Posterior vena cava (tissue), 2 donors: ENCODE measurements at regions not wholly inside any gene's neighbourhood (a gene's known extent, or its start where the extent isn't known, plus 50 kb on each side); places are given as distances from the start of the nearest gene placed in this dataset.
A peak's percentile ranks its signal among the peaks of the same experiment; 100 is the strongest.

Experiments used
- DNase-seq: peaks from one replicate; pipeline ENCODE4 v3.0.0-alpha.2; 2020; ENCODE audit warnings: low spot score
- intact Hi-C, 2 donors: fragments of 100-400 bp; cut with DNase I; formaldehyde crosslinking; loops; one replicate each; pipeline versions ENCODE4 v1.14.1 to v1.14.2; 2022 to 2023
- donor health status: DM: yes; HTN: yes; CAD: no.
- donor health status: DM: yes; HTN: yes; CAD: no.

DNA sequence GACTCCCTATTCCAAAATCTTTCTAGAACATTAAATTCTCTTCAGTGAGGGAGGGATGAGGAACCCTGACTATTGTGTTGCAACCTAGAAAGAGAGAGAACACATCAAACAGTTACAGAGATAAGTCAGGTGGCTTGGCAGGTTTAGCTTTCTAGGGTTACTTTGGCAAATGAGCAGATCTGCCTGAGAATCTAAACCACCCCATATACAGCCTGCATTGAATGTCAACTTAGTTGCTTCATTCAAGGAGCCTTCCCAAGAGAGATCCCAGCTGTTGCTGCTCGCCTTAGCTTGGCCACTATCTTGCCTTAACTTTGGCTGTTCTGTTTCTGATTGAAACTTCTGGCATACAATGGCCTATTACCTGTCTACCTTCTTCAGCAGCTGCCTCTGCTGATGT, 74.7 kb upstream of the TCF21 start:
- intact Hi-C loops = no loop called here

DNA sequence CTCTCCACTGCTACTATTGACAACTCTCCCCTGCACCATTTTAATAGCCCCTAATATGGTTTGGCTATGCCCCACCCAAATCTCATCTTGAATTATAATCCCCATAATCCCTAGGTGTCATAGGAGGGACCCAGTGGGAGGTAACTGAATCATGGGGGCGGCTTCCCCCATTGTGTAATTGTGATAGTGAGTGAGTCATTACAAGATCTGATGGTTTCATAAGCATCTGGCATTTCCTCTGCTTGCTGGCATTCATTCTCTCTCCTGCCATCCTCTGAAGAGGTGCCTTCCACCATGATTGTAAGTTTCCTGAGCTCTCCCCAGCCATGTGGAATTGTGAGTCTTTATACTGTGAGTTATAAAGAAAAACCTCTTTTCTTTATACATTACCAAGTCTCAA, 74.1 kb upstream of the TCF21 start:
- DNase-seq = no peak
- intact Hi-C loops = loop anchor here in 1 of 2 donors (5.0 kb wide), 1 partner anchor 107 kb away; no protein-coding TSS in a partner anchor

More for the DNA sequence above, 74.7 kb upstream of the TCF21 start:
- DNase-seq = no peak

DNA sequence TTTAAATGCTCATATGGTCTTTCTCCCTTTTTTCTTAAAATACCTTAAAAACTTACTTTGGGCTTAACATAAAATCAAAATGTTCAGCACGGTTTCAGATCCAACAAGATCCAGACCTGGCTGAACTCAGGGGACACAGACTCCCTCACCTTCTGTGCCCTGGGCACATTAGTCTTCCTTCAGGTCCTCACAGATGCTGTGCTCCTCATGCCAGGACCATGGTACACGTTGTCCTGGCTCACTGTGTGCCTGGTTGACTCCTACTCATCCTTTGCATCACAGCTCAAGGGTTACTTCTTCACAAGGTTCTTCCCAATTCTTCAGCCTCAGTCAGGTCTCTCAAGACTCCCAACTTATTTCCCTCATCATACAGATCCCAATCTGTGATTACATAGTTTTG, 73.6 kb upstream of the TCF21 start:
- intact Hi-C loops = loop anchor here in 1 of 2 donors (5.0 kb wide), 1 partner anchor 108 kb away; no protein-coding TSS in a partner anchor
- DNase-seq = no peak

DNA sequence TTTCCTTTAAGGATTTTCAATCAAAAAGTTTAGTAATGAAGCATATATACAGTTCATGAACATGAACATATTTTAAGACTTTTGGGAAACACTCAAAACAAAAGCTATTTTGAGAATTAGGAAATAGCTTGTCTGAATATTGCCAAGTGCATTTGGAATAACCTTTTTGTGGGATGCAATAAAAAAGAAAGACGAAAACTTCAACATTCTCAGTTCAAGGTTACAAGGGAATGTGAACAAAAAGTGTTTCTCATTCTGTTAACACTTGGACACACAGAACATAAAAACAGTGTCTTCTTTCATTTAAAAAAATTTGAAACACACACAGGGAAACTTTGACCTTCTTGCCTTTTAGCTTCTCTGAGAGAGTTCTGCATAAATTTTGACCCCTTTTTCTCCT, 72.7 kb upstream of the TCF21 start:
- intact Hi-C loops = loop anchor here in 1 of 2 donors (5.0 kb wide), 1 partner anchor 109 kb away; no protein-coding TSS in a partner anchor
- DNase-seq = no peak

DNA sequence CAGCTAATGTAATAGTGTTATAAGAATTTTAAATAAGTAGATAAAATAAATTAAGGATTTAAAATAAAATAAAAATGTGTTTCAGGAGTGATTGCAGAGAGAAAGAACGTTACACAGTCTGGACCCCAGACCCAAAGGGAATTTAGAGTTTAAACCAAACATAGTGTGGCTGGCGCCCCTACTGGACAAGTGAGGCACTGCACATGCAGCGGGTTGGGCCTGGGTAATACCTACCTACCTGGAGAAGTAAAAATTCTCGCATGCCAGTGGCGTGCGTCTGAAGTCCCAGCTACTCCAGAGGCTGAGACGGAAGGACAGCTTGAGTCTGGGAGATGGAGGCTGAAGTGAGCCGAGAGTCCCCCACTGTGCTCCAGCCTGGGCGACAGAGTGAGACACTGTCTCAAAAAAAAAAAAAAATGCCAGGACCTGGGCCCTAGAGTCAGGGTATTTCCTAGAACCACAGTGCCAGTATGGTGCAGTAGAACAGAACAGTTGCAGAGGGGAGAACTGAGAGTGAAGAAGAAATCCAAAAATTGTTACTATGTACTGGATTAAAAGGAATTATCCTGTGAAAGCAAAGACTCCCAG, 71.4 kb upstream of the TCF21 start:
- intact Hi-C loops = loop anchor here in 1 of 2 donors (5.0 kb wide), 1 partner anchor 110 kb away; no protein-coding TSS in a partner anchor
- no peak for DNase-seq

DNA sequence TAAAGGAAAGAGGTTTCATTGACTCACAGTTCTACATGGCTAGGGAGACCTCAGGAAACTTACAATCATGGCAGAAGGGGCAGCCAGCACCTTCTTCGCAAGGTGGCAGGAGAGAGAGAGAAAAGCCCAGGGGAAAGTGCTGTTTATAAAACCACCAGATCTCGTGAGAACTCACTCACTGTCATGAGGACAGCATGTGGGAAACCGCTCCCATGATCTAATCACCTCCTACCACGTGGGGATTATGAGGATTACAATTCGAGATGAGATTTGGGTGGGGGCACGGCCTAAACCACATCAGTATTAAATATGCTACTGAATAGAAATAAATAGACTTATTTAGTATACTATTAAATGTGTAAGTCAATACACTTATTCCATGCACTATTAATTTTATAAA, 70.6 kb upstream of the TCF21 start:
- DNase-seq = no peak
- intact Hi-C loops = loop anchor here in 1 of 2 donors (5.0 kb wide), 1 partner anchor 111 kb away; no protein-coding TSS in a partner anchor

DNA sequence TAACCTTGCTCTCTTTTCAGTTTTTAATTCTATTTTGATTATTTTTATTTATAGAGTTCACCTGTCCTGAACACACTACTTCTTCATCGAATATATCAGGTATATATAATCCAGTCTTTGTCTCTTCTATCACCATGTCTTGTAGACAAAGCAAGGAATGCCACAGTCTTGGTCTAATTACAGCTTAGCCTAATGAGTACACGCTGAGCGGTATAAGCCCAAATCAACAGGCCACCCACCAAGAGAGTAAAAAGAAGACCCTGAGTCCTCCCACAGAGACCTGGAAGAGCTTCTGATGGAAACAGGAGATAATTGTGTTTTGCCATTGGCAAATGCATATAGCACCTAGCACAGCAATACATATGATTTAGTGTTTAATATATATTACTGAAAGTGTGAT, 68.7 kb upstream of the TCF21 start:
- no peak for DNase-seq
- intact Hi-C loops = no loop called here

DNA sequence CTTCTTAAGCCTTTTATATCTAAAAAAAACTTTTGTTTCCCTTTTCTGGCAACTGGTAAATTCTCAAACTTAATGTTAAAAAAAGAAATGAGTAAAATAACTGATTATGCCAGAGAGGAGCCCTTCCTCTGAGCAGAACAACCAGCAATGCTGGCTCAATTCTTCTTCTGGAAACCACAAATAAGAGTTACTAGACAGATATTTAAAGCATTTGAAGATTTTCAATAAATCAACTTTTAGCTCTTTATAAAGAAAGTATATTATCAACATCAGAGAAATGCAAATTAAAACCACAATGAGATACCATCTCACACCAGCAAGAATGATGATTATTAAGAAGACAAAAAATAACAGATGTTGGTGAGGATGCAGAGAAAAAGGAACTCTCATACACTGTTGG, 61.1 kb upstream of the TCF21 start:
- intact Hi-C loops = no loop called here
- DNase-seq = no peak

DNA sequence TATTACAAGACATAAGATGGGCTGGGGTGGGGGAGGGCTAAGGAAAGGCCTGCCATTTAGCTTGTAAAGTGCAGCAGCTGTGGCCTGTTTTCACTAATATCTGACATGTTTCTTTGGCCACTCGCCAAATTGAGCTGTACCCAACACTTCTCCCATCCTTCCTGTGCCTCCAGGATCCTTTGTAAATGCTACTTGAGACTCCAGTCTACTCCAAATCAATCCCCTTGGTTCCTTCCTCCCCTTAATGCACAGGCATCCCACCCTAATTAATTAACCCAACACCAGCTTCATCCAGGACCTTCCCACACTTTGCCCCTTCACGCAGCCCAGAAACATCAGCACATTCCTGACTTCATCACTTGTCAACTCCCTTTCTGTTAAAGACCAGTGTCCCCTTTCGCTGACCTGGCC, 55.0 kb upstream of the TCF21 start:
- DNase-seq = no peak
- intact Hi-C loops = loop anchor here in 1 of 2 donors (10.0 kb wide), 1 partner anchor 259 kb away; no protein-coding TSS in a partner anchor

DNA sequence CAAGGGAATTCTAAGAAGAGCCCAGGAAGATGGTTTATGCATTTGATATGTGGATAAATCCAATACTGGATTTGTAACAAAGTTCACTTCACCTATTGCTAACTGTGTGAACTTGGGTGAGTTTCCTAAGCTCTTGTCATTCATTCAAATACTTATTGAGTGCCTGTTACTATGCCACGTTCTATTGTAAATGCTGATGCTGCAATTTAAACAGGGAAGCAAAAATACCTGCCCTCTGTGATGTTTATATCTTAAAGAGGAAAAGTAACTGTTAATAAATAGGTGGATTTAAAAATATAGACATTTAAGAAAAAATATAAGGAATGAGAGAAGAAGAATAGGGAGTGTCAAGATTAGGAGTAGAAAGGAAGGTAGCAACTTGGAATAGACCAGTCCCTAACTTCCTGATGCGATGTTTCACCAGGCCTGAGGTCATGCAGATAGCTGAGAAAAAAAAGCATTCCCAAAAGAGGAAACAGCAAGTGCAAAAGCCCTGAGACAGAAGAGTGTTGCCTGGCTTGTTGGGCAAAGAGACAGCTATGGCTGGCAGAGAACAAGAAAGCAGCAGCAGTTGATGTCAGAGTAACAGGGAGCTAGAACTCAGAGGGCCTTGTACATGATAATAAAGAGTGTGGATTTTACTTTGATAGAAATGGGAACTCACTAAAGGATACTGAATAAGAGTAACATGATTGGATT, 54.3 kb upstream of the TCF21 start:
- no peak for DNase-seq
- intact Hi-C loops = loop anchor here in 1 of 2 donors (10.0 kb wide), 1 partner anchor 260 kb away; no protein-coding TSS in a partner anchor

DNA sequence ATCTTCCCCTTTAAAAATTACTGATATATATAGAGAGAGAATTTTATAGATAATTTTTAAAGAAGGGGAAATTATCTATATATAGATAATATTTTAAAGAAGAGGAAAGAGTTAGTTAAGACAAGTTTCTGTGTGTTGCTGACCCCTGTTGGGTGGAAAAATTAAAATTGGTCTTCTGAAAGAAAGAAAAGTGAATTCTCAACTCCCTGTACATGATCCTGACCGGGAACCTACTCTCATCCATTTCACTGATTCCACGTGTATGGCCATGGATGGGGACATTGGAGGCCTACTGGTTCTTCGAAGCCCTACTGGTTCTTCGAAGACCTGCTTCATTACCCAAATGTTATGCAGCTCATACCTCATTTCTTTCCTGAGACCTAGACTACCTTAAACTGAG, 53.0 kb upstream of the TCF21 start:
- DNase-seq = no peak
- intact Hi-C loops = loop anchor here in 1 of 2 donors (10.0 kb wide), 1 partner anchor 261 kb away; no protein-coding TSS in a partner anchor

DNA sequence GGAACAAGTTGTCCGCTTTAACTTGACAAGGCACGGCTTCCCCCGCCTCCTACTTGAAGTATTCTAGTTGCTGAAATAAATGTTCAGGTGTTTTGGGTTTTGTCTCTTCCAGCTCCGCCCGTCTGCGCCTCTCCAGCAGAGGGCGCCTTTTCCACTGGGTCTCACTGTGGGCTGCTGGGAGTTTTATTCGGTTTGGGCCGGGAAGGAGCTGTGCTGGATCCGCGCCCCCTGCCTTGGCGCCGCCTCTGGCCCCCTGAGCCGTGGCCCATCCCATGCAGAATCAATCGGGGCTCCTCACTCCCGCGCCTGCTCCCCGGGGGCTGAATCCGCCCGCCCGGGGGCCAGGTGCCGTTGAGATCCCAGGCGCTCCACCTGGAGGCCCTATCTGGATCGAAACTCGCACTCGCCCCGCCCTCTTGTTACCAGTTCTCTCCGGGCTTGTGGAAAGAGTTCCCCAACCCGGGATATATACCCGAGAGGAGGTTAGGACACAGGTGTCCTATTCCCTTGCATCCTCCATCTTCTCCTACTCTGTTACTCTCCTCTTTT, 51.0 kb upstream of the TCF21 start:
- intact Hi-C loops = loop anchor here in 1 of 2 donors (10.0 kb wide), 1 partner anchor 263 kb away; no protein-coding TSS in a partner anchor

More for the DNA sequence above, 51.0 kb upstream of the TCF21 start:
- peak; percentile 80 for DNase-seq
